DOHH2 (cell line): ENCODE measurements at regions not wholly inside any gene's neighbourhood (a gene's known extent, or its start where the extent isn't known, plus 50 kb on each side); places are given as distances from the start of the nearest gene placed in this dataset.

ENCODE experiments used
- CTCF ChIP-seq: fragments of 200-600 bp; sonication (generic); IDR thresholded peaks from one replicate; pipeline ENCODE4 v1.5.1; 2014; ENCODE audit warnings: antibody characterized with exemption, mild to moderate bottlenecking, low read depth, low read length; ENCODE audit not compliant: poor library complexity, severe bottlenecking
- EZH2phosphoT487 ChIP-seq: fragments of 200-600 bp; sonication (generic); IDR thresholded peaks from 2 replicates; pipeline ENCODE4 v1.6.1; 2017; ENCODE audit warnings: borderline replicate concordance, mild to moderate bottlenecking, antibody characterized with exemption, low read length, moderate library complexity, mixed read lengths

- TF ChIP-seq CTCF (no peak), EZH2phosphoT487 (no peak)
Measured at GRCh38 chr18:73756256-73757091, 391.2 kb downstream of the FBXO15 start.
